Hypothalamus (tissue), 51 donors: ENCODE measurements at regions not wholly inside any gene's neighbourhood (a gene's known extent, or its start where the extent isn't known, plus 50 kb on each side); places are given as distances from the start of the nearest gene placed in this dataset.

ENCODE experiments used
- DNase-seq, 51 donors: peaks; one replicate each; lab custom pipeline; 2025; lab: John Stamatoyannopoulos, UW

DNA sequence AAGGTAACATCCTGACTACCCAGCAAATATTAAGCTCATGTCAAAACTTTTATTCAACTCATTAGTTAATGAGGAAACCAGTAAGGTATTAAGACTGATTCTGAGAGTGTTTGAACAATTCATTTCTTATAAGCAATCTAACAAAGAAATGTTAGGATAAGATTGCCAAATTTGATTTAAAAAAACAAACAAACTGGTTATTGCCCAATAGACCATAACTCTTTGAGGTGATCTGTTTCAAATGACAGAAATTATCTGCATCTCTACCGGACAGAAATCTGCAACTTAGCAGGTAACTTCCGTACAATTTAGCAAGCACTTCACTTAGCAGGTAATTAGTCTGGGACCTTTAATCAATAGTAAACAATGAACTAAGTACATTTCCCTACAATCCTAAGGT, 82.9 kb upstream of the BARX2 start:
- no peak for DNase-seq

DNA sequence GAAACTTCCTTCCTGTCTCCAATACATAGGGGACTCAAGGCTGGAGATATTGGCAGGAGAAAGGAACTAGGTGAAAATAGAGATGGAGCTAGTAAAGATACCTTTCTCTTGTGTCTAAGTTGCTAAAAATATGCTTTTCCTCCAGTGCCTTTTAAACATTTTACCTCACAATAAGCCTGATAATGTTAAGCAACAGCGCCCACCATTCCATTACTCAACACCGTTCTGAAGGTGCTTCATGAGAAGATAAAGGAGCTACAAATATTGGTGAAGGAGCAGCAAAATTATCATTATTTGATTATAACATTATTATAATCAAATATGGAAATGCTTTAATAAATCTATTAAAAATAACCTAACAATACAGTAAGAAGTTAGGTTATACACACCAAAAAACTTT, 83.6 kb upstream of the BARX2 start:
- DNase-seq: no peak

DNA sequence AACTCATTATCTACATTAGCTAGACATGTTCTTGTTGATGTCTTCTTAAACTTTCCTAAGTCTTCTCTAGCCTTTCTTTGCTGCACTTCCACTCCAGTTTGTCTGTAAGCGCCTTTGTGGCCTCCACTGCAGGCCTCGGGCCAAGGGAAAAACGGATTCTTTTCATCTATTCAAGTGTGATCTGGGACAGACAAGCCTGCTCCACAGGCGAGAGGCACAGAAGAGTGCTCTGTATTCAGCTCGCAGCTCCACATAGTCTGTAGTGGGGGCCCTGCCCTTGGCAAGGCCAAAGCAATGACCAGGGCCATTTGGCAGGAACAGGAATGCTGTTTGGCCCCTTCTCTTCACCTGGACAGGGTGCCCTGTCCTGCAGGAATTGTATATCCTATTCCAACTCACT, 84.1 kb upstream of the BARX2 start:
- peak in 42 of 51 donors; percentile 9 to 89 (median 60) for DNase-seq

DNA sequence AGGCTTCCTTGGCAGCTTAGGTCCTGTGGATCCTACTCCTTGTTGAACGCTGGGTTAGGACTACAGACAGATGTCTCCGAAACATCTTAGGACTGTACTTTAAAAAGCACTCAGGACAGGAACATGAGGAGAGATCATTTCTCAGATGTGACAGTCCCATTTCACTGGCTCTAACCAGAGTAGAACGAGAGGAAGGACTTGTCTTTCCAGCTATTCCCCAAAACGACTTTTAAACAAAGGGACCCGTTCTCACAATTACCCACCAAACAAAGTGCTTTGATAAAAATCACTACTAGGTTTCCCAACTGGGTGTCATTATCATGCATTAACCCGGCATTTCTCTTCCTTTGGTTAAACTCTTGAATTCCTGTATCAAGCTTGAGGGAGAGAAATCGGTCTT, 84.7 kb upstream of the BARX2 start:
- DNase-seq: no peak

DNA sequence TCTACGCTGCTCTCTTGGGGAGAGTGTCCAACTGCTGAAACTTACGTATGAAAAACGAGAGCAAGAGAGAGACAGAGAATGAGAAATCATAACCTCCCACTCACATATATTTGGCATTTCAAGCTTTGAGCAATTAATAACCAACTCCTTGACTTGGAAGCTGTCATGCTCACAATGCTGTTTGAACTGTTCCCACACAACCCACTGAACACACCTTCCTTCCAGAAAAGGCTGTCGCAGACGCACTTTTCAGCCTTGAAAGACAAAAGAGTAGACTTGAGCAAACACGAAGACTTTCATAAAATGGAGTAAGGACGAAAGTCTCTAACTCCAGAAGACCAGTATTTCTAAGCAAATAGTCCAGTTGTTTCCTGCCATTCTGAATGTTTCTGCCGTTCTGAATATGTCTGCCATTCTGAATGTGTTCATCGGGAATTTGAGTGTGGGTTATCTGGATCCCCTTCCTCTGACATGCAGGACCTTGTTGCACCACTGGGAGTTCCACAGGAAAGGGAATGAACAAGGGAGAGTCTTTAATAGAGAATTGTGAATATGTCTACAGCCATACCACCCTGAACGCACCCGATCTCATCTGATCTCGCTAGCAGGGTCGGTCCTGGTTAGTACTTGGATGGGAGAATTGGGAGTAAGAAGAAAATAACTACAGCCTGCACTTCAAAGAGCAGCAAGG, 86.2 kb upstream of the BARX2 start:
- peak in 1 of 51 donors; percentile 32 for DNase-seq

DNA sequence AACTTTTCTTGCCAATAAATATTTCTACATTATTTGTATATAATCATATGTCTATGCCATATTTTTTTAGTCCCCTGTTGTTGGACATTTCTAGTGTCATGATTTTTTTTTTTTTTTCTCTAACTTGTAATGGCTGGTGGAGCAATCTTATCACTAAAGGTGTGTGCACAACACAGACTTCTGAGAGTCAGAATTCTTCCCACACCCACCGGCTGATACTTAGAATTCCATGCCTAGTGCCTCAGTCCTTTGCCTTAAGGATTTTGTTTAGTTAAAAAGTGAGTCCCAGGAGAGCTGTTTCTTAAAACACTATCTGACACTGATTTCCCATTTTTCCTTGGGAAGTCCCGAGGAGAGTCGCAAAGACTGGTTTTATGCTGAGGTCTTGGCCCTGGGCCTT, 87.7 kb upstream of the BARX2 start:
- no peak for DNase-seq

DNA sequence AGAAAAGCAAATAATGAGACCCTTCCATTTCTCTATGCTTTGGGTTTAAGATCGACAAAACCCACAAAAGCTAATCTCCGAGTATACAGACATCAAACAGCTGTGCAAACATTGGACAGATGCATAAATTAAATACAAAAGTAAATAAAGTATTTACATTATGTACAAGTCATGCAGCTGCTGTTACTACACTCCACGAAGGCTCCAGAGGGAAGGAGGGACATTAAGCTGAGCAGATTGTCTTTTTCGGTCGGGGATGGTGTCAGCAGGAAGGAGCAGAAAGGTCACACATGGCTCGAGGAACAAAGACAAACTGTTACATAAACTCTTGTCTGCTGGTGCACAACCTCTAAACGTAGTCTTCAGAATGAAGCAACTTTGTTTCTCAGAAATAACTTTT, 88.8 kb upstream of the BARX2 start:
- DNase-seq: no peak

DNA sequence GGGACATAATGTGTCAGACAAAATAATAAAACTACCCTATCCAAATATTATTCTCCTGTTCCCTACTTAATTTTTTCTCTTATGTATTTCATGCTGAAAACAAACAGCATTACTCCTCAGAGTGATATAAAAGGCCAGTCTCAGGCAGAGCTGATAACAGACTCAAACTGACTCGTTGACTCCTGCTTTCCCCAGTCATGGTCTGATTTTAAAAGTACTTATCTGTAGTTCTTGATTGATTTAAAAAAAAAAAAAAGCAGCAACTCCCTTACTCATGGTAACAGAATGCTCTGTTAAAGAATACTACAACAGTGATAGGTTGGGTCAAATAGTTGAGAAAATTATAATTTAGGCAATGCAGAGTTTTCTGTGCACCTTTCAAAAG, 90.3 kb upstream of the BARX2 start:
- no peak for DNase-seq

DNA sequence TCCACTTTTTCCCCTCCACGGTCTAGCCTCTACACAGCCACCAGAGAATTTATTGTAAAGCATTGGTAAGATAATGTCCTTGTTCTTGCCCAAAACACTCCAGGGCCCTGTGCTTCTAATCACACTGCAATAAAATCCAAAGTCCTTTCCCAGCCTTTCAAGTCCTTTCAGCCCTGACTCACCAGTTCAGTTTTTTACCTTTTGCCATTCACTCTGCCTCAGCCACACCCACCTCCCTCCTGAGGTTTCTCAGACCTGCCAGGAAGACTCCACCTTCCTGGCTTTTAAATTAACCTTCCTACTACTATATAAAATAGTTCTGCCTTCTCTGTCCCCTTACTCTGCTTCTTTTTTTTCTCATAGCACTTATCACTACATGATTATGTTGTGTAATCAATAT, 91.0 kb upstream of the ARHGAP32 start:
- DNase-seq: no peak

DNA sequence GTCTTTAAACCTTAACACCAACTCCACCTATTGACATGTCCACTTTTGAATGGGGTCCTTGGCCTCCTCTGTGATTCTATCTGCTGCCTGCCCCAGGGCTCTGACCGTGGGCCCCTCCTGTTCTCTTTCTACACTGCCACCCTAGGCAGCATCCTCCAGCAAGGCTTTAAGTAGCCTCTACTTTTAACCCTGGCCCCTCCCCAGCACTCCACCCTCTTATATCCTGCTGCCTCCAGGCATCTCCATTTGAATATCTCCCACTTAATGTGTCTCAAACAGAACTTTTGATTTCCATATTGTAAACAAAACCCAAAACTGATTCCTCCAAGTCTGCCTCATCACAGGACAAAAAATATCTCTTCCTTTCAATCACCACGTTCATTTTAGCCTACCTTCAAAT, 90.5 kb upstream of the ARHGAP32 start:
- DNase-seq: no peak

DNA sequence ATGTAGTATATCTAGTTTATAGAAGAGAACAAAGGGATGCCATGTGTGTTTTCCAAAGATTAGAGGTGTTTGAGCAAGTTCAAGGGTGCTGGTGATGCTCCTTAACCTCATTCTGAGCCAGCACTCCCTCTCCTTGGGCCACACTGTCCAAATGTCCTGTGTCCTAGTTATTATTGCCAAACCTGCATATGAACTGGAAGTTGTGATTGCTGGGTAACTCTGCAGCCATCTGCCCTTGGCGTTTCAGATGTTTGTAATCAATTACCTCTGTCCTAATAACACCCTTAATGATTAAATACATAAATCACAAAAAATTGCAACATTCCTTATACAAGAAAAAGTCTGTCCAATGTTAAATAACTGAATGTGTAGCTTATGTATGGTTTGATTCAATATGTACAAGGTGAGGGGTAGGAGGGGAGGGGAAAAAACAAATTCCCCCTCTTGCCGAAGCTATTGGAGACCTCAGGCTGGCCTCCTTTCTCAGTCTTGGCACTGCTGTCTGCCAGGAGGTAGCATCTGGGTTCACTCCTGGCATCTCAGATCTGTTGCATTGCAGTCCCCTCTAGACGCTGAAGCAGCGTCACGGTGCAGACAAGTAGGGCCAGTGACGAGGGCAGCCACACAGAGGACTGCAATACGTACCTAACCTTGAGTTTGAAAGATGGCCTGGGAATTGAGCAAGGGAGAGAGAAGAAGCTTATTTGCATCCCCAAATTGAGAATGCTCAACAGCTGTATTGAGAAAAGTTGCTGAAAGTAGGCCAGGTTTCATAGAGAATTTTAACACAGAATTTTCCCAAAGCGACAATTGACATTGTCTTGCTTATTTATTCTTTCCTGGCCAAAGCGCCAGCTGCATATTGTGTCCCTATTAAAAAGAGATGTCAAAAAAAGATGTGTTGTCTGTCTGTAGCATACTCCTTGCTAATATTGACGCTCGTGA, 89.6 kb upstream of the ARHGAP32 start:
- DNase-seq: no peak

DNA sequence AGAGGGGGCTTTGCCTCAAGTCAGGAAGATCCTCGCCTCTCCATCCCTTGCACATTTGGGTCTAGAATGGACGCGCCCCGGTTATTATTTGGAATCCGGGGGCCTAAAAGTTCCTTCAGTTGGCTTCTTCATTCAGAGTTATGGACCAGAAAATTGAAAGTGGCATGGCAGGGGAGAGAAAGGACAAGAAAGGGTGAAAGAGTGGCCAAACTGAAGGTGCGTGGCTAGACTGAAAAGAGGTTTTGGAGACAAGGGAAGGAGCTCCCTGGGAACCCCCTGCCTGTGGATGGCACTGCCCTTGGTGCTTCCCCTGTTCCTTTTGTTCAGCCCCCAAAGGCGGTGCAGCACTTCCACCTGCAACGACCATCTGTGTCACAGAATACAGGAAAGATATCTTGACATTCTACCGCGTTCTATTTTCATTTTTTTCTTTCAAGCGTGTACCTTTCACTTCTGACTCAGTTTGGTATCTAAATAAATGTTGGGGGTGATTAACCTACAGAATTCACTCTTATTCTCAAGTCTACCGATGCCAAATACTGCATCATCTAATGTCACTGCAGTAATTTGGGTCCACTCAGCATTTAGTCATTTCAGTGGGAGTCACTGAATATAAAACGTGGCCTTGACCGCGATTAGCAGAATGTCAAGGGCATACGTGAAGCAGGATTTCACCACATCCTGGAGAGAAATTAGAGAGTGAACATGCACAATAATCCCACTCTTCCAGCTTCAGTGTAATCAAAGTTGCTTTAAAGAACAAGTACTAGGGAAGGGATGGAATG, 88.1 kb upstream of the ARHGAP32 start:
- peak in 5 of 51 donors; percentile 11 to 77 (median 38) for DNase-seq

DNA sequence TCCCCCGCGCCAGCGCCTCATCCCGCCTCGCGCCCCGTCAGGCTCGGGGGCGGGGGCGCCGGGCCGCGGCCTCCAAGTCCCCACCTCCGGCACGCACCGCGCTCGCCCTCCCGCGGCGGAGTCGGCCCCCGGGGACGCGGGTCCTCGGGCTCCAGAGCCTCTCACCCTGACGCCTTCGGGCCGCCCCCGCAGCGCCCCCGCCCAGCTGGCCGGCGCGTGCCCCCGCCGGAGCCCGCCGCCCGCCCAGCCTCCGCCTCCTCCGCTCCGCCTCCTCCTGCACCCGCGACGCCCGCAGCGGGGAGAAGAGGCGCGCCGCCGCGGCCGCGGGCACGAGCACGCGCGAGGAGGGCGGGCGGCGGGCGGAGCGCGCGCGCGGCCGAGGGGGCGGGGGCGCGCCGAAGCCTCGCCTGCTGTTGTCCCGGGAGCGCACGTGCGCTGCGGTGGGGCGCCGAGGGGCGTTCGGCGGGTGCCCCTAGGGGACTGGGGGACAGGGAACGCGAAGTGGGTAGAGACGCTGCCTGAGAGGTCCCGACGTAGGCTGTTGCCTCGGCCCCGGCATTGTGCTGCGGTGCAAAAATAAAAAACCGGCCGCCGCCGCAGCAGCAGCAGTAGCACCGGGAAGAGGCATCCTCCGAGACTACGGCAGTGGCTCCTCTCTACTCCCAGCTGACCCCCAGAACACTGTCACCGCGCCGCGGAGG, 87.4 kb upstream of the ARHGAP32 start:
- peak in 48 of 51 donors; percentile 28 to 88 (median 73) for DNase-seq

DNA sequence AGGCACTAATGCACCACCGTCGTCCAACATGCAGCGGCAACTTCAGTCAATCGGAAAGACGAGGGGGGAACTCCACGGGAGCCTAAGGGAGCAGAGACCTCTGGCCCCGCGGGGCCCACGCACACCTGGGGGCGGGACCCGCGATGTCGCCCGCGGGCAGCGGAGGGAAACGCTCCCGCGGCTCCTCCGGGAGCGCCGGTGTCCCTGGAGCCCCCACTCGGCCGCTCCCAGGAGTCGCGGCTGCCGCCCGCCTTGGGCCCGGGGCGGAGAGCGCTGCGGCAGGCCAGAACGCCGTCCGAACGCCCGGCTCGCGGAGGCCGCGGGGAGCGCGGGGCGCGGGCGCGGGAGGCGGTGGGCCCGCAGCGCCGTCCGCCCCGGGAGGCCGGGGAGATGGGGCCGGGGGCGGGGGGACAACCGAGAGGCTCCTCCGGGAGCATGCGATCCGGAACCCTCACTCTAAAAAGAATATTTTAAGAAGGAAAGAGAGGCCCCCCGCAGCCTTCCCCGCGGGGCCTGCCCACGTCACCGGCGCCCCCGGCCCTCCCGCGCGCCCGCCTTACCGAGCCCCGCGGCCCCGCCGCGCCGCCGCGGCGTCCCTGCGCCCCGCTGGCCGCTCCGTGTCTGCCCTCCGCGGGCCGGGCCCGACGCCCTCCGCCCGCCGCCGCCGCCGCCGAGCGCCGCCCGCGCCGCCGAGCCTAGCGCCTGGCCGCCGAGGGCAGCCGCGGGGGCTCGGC, 86.6 kb upstream of the ARHGAP32 start:
- DNase-seq: peak in 9 of 51 donors; percentile 9 to 49 (median 27)

DNA sequence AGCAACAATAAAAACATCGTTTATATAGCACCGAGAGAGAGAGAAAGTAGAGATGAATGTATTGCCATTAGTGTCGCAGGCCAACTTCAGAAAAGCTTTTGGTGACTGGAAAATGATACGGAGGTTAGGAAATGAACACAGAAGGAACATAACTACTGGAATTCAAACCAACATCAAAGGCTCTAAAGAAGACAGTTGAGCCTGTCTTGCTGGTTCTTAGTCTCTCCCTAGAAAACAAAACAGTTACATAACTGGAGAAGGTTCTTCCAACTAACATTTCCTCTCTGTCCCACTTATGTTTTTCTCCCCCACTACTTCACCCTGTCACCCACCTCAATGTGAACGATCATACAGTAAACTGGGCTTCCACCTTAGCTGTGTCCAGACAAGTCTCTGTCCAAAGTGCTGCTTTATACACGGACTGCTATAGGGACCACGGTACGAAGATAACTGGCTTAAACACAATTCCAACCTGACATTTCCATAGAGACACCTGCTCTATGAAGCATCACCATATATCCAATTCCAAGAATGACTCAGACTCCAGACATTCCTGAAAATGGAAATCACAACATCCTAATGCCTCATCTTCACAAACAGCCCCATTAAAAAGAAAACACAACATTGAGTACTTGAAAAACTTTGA, 85.2 kb upstream of the ARHGAP32 start:
- DNase-seq: no peak

DNA sequence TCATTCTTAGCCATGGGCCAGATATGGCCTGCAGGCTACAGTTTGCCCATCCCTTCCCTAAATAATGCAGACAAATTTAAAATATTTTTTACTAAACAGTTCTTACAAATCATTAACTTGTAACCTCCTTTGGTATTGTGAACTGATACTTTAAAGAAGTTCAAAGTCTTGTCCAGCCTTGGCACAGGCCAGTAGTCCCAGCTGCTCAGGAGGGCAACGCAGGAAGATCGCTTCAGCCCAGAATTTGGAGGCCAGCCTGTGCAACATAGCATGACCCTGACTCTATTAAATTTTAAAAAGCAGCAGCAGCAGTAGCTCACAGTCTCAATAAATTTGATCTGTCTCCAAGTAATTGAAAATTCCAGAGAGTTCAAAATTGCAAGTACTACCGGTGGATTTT, 83.7 kb upstream of the ARHGAP32 start:
- no peak for DNase-seq

DNA sequence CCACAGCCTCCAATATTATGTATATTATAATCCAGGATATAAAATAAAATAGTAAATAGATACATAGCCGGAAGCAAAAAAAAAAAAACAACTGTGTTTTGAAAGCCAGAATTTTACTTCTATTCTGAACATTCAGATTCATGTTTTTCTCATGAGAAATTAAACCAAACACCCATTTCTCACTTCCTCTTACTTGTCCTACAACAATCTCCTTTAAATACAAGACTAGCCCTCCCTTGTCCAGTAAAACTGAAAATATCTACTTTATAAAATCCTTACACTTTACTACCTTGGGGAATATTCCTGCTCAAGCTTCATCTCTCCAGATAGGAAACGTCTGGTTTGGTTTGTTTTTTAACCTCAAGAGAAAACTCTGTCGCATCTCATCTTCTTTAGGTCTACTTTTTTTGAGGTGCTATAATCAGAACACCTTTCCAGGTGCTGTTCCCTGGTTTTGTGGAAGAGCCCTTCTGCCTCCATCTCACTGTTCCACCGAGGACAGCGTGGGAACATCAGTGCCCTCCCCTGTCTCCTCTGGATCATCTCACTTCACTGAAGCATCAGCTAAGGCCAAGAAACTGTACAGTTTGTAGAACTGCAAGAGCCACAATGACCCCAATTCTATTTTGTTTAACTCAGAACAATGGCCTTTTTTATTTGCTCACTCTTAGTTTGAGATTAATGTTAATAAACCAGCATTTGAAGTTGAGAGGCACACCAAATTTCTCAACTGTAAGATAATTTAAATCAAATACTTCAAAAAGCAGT, 82.0 kb upstream of the ARHGAP32 start:
- peak in 2 of 51 donors; percentile 6 to 9 for DNase-seq

DNA sequence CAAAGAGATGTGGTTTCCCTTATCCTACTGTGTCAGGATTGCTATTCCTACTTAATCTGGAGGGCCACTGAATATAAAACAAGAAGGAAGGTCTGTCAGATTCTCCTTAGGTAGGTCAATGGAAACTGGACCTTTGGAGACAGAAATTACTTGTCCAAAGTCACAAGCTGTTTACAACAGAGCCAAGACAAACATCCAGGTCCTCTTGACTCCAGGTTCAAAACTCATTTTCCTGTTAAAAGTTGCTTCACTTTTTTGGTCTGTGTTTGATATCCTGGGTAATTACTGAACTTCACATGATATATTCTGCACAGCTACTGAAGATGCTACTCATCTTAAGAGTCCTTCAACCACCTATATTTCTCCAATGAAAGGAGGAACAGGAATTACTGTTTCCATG, 81.2 kb upstream of the ARHGAP32 start:
- DNase-seq: no peak

DNA sequence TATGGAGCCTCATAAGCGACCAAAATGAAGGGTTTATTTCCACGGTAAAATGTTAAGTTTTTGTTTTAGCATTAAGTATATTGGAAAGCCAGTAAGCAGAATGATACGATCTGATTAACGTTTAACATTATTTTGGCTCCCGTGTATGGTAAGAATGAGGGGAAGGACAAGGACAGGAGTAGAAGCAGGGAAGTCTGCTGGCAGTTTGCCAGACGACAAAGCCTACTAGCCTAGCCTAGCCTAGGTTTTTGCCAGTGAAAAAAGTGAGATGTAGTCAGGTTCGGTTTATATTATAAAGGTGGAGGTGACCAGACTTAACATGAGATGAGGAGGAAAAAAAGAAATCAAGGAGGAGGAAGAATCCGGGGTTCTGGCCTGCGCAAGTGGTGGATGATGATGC, 78.9 kb upstream of the ARHGAP32 start:
- no peak for DNase-seq
